Sigmoid colon (tissue), 6 donors: ENCODE measurements at regions not wholly inside any gene's neighbourhood (a gene's known extent, or its start where the extent isn't known, plus 50 kb on each side); places are given as distances from the start of the nearest gene placed in this dataset.

Experiments used
- DNase-seq: peaks from one replicate; pipeline ENCODE4 v3.0.0-alpha.2; 2019
- H3K27ac ChIP-seq, 4 donors: fragments of 200-600 bp; sonication (generic); one replicate each; pipeline ENCODE4 v1.5.1; 2016 to 2019; ENCODE audit warnings: mild to moderate bottlenecking in 1 of 4
- H3K27me3 ChIP-seq, 3 donors: fragments of 200-600 bp; sonication (generic); one replicate each; pipeline ENCODE4 v1.5.1; 2019; ENCODE audit warnings: mild to moderate bottlenecking in 1 of 3
- H3K36me3 ChIP-seq, 4 donors: fragments of 200-600 bp; sonication (generic); one replicate each; pipeline ENCODE4 v1.5.1; 2016 to 2019
- H3K4me1 ChIP-seq, 4 donors: fragments of 200-600 bp; sonication (generic); one replicate each; pipeline ENCODE4 v1.5.1; 2017 to 2019
- H3K4me3 ChIP-seq, 4 donors: fragments of 200-600 bp; sonication (generic); one replicate each; pipeline ENCODE4 v1.5.1; 2017 to 2019; ENCODE audit warnings: mild to moderate bottlenecking in 2 of 4, moderate library complexity in 1 of 4
- H3K9me3 ChIP-seq, 4 donors: fragments of 200-600 bp in 3 of 4; sonication (generic) in 3 of 4; one replicate each; pipeline versions ENCODE4 v1.5.1 to v1.6.1; 2013 to 2019
- EP300 ChIP-seq, 4 donors: sonication (generic); formaldehyde crosslinking; IDR thresholded peaks; one replicate each; pipeline ENCODE4 v1.6.1; 2017; ENCODE audit warnings: antibody characterized with exemption in 4 of 4
- POLR2A ChIP-seq, 2 donors: fragments of 450-650 bp; IDR thresholded peaks; one replicate each; pipeline ENCODE4 v1.6.1; 2016; ENCODE audit warnings: antibody characterized with exemption in 2 of 2, mild to moderate bottlenecking in 2 of 2, moderate library complexity in 2 of 2
- POLR2AphosphoS5 ChIP-seq, 4 donors: sonication (generic); formaldehyde crosslinking; IDR thresholded peaks; one replicate each; pipeline ENCODE4 v1.6.1; 2017; ENCODE audit warnings: antibody characterized with exemption in 4 of 4
- WGBS, 2 donors: extraction: QIAGEN DNeasy Blood & Tissue Kit; methylation state at CpG; one replicate each; pipeline ENCODE4 v1.1.7; 2013; 5-methylcytosine and 5-hydroxymethylcytosine counted together
- intact Hi-C: fragments of 100-400 bp; cut with DNase I; formaldehyde crosslinking; loops from one replicate; pipeline ENCODE4 v1.15.1; 2023
- TF ChIP-seq, protein P1 (sequence below), 4 experiments: fragments of 450-650 bp in 3 of 4; fragments of 200-600 bp in 1 of 4; IDR thresholded peaks; one replicate each; pipeline ENCODE4 v1.5.1; 2016 to 2019; ENCODE audit warnings: antibody characterized with exemption in 4 of 4, mild to moderate bottlenecking in 3 of 4, moderate library complexity in 2 of 4
- donor health status: healthy with polysubstance abuse.
- donor health status: healthy.

DNA sequence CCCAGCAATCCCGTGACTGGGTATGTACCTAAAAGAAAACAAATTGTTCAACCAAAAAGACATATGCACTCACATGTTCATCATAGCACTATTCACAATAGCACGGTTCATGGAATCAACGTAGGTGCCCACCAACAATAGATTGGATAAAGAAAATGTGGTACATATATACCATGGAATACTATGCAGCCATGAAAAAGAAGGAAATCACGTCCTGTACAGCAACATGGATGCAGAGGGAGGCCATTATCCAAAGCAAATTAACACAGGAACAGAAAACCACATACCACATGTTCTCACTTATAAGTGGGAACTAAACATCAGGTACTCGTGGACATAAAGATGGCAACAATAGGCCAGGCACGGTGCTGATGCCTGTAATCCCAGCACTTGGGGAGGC, 207.9 kb upstream of the TNP1 start:
- intact Hi-C loops, result loop anchor here (2.0 to 5.0 kb wide), 2 partner anchors 181 to 260 kb away; no protein-coding TSS in a partner anchor
- TF ChIP-seq POLR2AphosphoS5 (IDR thresholded peaks at IDR 0.05) (no peak), EP300 (IDR thresholded peaks at IDR 0.05) (no peak), POLR2A (IDR thresholded peaks at IDR 0.05) (no peak)
- TF ChIP-seq, protein P1, sequence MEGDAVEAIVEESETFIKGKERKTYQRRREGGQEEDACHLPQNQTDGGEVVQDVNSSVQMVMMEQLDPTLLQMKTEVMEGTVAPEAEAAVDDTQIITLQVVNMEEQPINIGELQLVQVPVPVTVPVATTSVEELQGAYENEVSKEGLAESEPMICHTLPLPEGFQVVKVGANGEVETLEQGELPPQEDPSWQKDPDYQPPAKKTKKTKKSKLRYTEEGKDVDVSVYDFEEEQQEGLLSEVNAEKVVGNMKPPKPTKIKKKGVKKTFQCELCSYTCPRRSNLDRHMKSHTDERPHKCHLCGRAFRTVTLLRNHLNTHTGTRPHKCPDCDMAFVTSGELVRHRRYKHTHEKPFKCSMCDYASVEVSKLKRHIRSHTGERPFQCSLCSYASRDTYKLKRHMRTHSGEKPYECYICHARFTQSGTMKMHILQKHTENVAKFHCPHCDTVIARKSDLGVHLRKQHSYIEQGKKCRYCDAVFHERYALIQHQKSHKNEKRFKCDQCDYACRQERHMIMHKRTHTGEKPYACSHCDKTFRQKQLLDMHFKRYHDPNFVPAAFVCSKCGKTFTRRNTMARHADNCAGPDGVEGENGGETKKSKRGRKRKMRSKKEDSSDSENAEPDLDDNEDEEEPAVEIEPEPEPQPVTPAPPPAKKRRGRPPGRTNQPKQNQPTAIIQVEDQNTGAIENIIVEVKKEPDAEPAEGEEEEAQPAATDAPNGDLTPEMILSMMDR (IDR thresholded peaks at IDR 0.05), result no peak

DNA sequence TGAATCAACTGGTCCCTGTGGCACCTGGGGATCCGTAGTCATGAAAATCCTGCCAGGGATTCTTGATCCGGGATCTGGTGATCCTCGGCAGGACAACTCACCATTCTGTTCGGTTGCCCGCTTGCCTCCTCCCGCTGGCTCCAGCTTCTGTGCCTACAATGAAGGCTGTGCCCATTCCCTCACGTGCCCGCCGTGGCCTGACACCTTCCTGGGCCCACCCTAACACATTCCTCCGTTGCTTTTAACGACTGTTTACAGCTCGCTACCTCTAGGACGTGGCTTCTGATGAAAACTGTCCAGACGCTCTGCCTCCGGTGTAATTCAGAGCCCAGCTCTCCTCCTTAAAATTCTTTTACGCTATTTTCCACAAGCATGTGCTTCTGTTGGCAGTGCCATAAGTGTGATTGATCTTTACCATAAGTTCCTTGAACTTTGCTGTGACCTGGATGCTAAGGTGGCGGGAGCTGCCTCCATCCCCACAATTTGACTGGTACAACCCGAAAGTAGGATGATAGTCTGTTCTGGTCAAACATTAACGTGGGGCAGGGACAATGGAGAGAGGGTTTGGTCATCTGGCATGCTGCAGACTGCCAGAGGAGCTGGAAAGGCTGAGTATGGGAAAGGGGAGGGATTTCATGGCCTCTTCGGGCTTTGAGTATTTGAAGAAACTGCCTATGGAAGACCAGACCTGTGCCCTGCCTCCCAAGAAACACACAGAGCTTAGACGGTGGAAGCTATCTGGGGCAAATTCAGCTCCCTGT, 206.8 kb upstream of the TNP1 start:
- H3K4me1 ChIP-seq, result peaks cover 0 to 45% (median 32%) of the 10 kb centered on the region in 4 donors
- no peaks in the 10 kb centered on the region for H3K27me3 ChIP-seq
- H3K4me3 ChIP-seq, result no peak overlapping the region
- H3K36me3 ChIP-seq, result no peaks in the 10 kb centered on the region
- no peaks in the 10 kb centered on the region for H3K9me3 ChIP-seq
- WGBS, 2 donors, result 50 to 68% methylated on average over 21 of the region's 21 CpGs
- intact Hi-C loops, result loop anchor here (2.0 to 5.0 kb wide), 2 partner anchors 182 to 261 kb away; no protein-coding TSS in a partner anchor
- H3K27ac ChIP-seq, result peak overlapping the region in 3 of 4 donors; percentile 70 to 79 (median 75)
- no peak for TF ChIP-seq POLR2A (IDR thresholded peaks at IDR 0.05)
- peak; percentile 36 to 91 (median 53) for TF ChIP-seq EP300 (IDR thresholded peaks at IDR 0.05)
- peak; percentile 41 to 85 (median 72) for TF ChIP-seq POLR2AphosphoS5 (IDR thresholded peaks at IDR 0.05)
- peak; percentile 93 for DNase-seq

More for the DNA sequence above, 207.9 kb upstream of the TNP1 start:
- DNase-seq, result no peak
- Histone ChIP-seq H3K36me3 (no peaks in the 10 kb centered on the region), H3K27ac (no peak overlapping the region), H3K4me1 (peaks cover 0 to 43% (median 28%) of the 10 kb centered on the region in 4 donors), H3K4me3 (no peak overlapping the region), H3K9me3 (no peaks in the 10 kb centered on the region), H3K27me3 (no peaks in the 10 kb centered on the region)
- 93% methylated on average over 6 of the region's 6 CpGs for WGBS, 2 donors

DNA sequence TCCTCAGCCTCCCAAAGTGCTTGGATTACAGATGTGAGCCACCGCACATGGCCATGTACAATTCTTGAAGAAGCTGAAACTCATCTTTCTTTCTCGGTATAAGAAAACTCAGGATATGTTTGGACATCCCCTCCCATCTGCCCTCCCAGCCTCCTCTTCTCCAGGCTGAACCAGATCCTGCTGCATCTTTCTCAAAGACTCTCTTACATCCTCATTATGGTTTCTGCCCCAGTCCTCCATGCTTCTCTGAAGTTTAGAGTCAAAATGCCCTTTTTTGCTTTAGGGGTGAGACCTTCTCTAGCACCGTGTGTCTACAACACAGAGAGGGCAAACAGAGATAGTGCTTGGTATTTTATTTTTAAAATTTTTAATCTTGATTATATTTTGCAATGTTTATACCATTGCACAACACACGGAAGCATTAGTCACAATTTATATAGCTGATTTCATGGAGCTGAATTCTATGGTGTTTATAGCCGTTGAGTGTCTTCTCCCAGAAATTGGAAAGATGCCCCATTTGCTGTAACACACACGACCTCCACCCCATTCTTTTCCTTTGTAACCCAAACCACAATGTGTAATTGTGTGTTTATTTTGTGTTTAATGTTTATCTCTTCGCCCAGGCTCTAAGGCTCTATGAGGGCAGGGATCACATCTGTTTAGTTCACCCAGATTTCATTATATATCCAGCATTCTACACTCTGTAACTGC, 206.0 kb upstream of the TNP1 start:
- TF ChIP-seq, protein P1 (IDR thresholded peaks at IDR 0.05), result no peak
- TF ChIP-seq EP300 (IDR thresholded peaks at IDR 0.05), result peak in 1 of 4 donors; percentile 17
- peak in 2 of 4 donors; percentile 23 to 28 for TF ChIP-seq POLR2AphosphoS5 (IDR thresholded peaks at IDR 0.05)
- DNase-seq, result no peak
- Histone ChIP-seq H3K27me3 (no peaks in the 10 kb centered on the region), H3K36me3 (no peaks in the 10 kb centered on the region), H3K4me3 (no peak overlapping the region), H3K9me3 (no peaks in the 10 kb centered on the region), H3K27ac (peak overlapping the region in 3 of 4 donors; percentile 70 to 79 (median 75)), H3K4me1 (peaks cover 0 to 45% (median 32%) of the 10 kb centered on the region in 4 donors)
- 58 to 70% methylated on average over 7 of the region's 7 CpGs for WGBS, 2 donors
- intact Hi-C loops, result loop anchor here (2.0 to 5.0 kb wide), 3 partner anchors 183 to 365 kb away; no protein-coding TSS in a partner anchor

DNA sequence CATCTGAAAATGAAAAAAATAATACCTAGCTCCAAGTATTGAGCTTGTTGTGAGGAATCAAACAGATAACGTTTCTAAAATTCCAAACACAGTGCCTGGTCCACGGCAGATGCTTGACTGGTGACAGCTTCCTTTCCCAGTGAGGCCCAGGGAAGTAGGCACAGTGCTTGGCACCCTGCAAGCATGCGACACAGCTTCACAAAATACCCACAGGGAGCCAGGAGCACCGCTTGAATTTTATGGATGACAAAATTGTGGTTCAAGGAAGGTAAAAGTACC, 205.1 kb upstream of the TNP1 start:
- Histone ChIP-seq H3K4me1 (peaks cover 0 to 45% (median 32%) of the 10 kb centered on the region in 4 donors), H3K36me3 (no peaks in the 10 kb centered on the region), H3K27ac (peak overlapping the region in 3 of 4 donors; percentile 70 to 79 (median 75)), H3K9me3 (no peaks in the 10 kb centered on the region), H3K4me3 (peak overlapping the region in 3 of 4 donors; percentile 22 to 32 (median 25)), H3K27me3 (no peaks in the 10 kb centered on the region)
- WGBS, 2 donors, result 70 to 74% methylated on average over 4 of the region's 4 CpGs
- TF ChIP-seq, protein P1 (IDR thresholded peaks at IDR 0.05), result no peak
- no peak for TF ChIP-seq POLR2AphosphoS5 (IDR thresholded peaks at IDR 0.05)
- no peak for TF ChIP-seq POLR2A (IDR thresholded peaks at IDR 0.05)
- TF ChIP-seq EP300 (IDR thresholded peaks at IDR 0.05), result no peak
- intact Hi-C loops, result loop anchor here (2.0 to 5.0 kb wide), 2 partner anchors 262 to 364 kb away; no protein-coding TSS in a partner anchor
- no peak for DNase-seq
